ENCODE measurements at regions not wholly inside any gene's neighbourhood (a gene's known extent, or its start where the extent isn't known, plus 50 kb on each side); places are given as distances from the start of the nearest gene placed in this dataset.
"Not testable (repeated sequence)": the region's sequence is repeated elsewhere in the genome, so short reads cannot be mapped to it uniquely, and the experiment has no call there.

GRCh38 chr2:17362956-17363355, 155.3 kb downstream of the RAD51AP2 start:
- Mint-ChIP-seq H3K27ac (no peak overlapping the region), H3K36me3 (ENCODE audit: low read depth) (no peaks in the 10 kb centered on the region), H3K9me3 (peaks cover 20% of the 10 kb centered on the region), H3K4me1 (no peaks in the 10 kb centered on the region), H3K27me3 (ENCODE audit: low read depth) (peaks cover 10% of the 10 kb centered on the region), H3K4me3 (no peak overlapping the region)
- no peak for TF ChIP-seq CTCF (IDR thresholded peaks at IDR 0.05; ENCODE audit: unreplicated experiment in 3 of 3)

GRCh38 chr2:17355608-17356329, 162.5 kb downstream of the RAD51AP2 start:
- H3K27me3 Mint-ChIP-seq (ENCODE audit: low read depth): peaks cover 4% of the 10 kb centered on the region
- no peaks in the 10 kb centered on the region for H3K4me1 Mint-ChIP-seq
- no peaks in the 10 kb centered on the region for H3K36me3 Mint-ChIP-seq (ENCODE audit: low read depth)
- TF ChIP-seq CTCF (IDR thresholded peaks at IDR 0.05; ENCODE audit: unreplicated experiment in 3 of 3): no peak
- no peak overlapping the region for H3K4me3 Mint-ChIP-seq
- no peak overlapping the region for H3K27ac Mint-ChIP-seq
- H3K9me3 Mint-ChIP-seq: peaks cover 3% of the 10 kb centered on the region

- Mint-ChIP-seq H3K27ac (no peak overlapping the region), H3K4me1 (no peaks in the 10 kb centered on the region), H3K9me3 (no peaks in the 10 kb centered on the region), H3K4me3 (no peak overlapping the region), H3K36me3 (ENCODE audit: low read depth) (no peaks in the 10 kb centered on the region), H3K27me3 (ENCODE audit: low read depth) (no peaks in the 10 kb centered on the region)
- TF ChIP-seq CTCF (IDR thresholded peaks at IDR 0.05; ENCODE audit: unreplicated experiment in 3 of 3): no peak
Observed at GRCh38 chr2:17353263-17353662, 165.0 kb downstream of the RAD51AP2 start.

- not testable (repeated sequence) for H3K36me3 Mint-ChIP-seq (ENCODE audit: low read depth); H3K4me1 Mint-ChIP-seq; H3K9me3 Mint-ChIP-seq; H3K27ac Mint-ChIP-seq; H3K4me3 Mint-ChIP-seq; H3K27me3 Mint-ChIP-seq (ENCODE audit: low read depth)
Observed at GRCh38 chr2:17342692-17343091, 175.5 kb downstream of the RAD51AP2 start.

- Mint-ChIP-seq H3K27ac (no peak overlapping the region), H3K4me1 (no peaks in the 10 kb centered on the region), H3K36me3 (ENCODE audit: low read depth) (no peaks in the 10 kb centered on the region), H3K4me3 (no peak overlapping the region), H3K27me3 (ENCODE audit: low read depth) (peaks cover 9% of the 10 kb centered on the region), H3K9me3 (no peaks in the 10 kb centered on the region)
- TF ChIP-seq CTCF (IDR thresholded peaks at IDR 0.05; ENCODE audit: unreplicated experiment in 3 of 3): no peak
Observed at GRCh38 chr2:17337507-17337906, 180.7 kb downstream of the RAD51AP2 start.

GRCh38 chr2:17336458-17336857, 181.8 kb downstream of the RAD51AP2 start:
- H3K9me3 Mint-ChIP-seq: no peaks in the 10 kb centered on the region
- H3K27me3 Mint-ChIP-seq (ENCODE audit: low read depth): peaks cover 9% of the 10 kb centered on the region
- H3K4me3 Mint-ChIP-seq: no peak overlapping the region
- no peaks in the 10 kb centered on the region for H3K36me3 Mint-ChIP-seq (ENCODE audit: low read depth)
- no peaks in the 10 kb centered on the region for H3K4me1 Mint-ChIP-seq
- no peak overlapping the region for H3K27ac Mint-ChIP-seq
- TF ChIP-seq CTCF (IDR thresholded peaks at IDR 0.05; ENCODE audit: unreplicated experiment in 3 of 3): no peak
